GM23338 (cell line): ENCODE measurements at regions not wholly inside any gene's neighbourhood (a gene's known extent, or its start where the extent isn't known, plus 50 kb on each side); places are given as distances from the start of the nearest gene placed in this dataset.

Experiments used
- CREB1 ChIP-seq: fragments of 250-450 bp; sonication (Bioruptor Pico); IDR thresholded peaks from 2 replicates; pipeline ENCODE4 v1.5.0; 2020; ENCODE audit warnings: low read depth, mild to moderate bottlenecking, moderate library complexity
- CTCF ChIP-seq, 2 experiments: fragments of 200-600 bp in 1 of 2; sonication (generic) in 1 of 2; conservative IDR thresholded peaks; 2 replicates each; pipeline versions ENCODE4 v1.5.1 to v1.6.1; 2016 to 2017; ENCODE audit warnings: antibody characterized with exemption in 2 of 2, low read depth in 2 of 2, mild to moderate bottlenecking in 2 of 2, moderate library complexity in 1 of 2
- ETS1 ChIP-seq: IDR thresholded peaks from 2 replicates; pipeline ENCODE4 v1.6.1; 2016; ENCODE audit warnings: antibody characterized with exemption
- EZH2 ChIP-seq: fragments of 200-600 bp; sonication (generic); IDR thresholded peaks from one replicate; pipeline ENCODE4 v1.8.0; 2017; ENCODE audit warnings: antibody characterized with exemption, mild to moderate bottlenecking, low read depth; ENCODE audit not compliant: unreplicated experiment
- EZH2phosphoT487 ChIP-seq: fragments of 200-600 bp; sonication (generic); IDR thresholded peaks from one replicate; pipeline ENCODE4 v1.8.1; 2018; ENCODE audit warnings: antibody characterized with exemption; ENCODE audit not compliant: unreplicated experiment
- JUNB ChIP-seq: IDR thresholded peaks from one replicate; pipeline ENCODE4 v1.6.1; 2016; ENCODE audit warnings: antibody characterized with exemption; ENCODE audit not compliant: unreplicated experiment
- NANOG ChIP-seq: IDR thresholded peaks from 2 replicates; pipeline ENCODE4 v1.6.1; 2016; ENCODE audit warnings: antibody characterized with exemption, borderline replicate concordance
- POLR2AphosphoS5 ChIP-seq: IDR thresholded peaks from 2 replicates; pipeline ENCODE4 v1.6.1; 2016; ENCODE audit warnings: antibody characterized with exemption, low read depth
- REST ChIP-seq: IDR thresholded peaks from one replicate; pipeline ENCODE4 v1.6.1; 2018; ENCODE audit warnings: antibody characterized with exemption; ENCODE audit not compliant: unreplicated experiment
- ZNF331 ChIP-seq: fragments of 250-450 bp; sonication (Bioruptor Pico); IDR thresholded peaks from 2 replicates; pipeline ENCODE4 v1.5.0; 2020; ENCODE audit warnings: low read depth, mild to moderate bottlenecking, moderate library complexity

GRCh38 chr14:97458255-97458654, 661.1 kb downstream of the VRK1 start:
- no peak for TF ChIP-seq POLR2AphosphoS5
- TF ChIP-seq CTCF (conservative IDR thresholded peaks at IDR 0.05; ENCODE audit: low read depth in 2 of 2) = no peak
- no peak for TF ChIP-seq CREB1 (CRISPR knock-in tag)
- TF ChIP-seq JUNB = no peak
- no peak for TF ChIP-seq EZH2
- TF ChIP-seq REST = no peak
- no peak for TF ChIP-seq ETS1
- no peak for TF ChIP-seq EZH2phosphoT487
- TF ChIP-seq ZNF331 (CRISPR knock-in tag) = no peak
- no peak for TF ChIP-seq NANOG
